NCI-H226 (cell line): ENCODE measurements at regions not wholly inside any gene's neighbourhood (a gene's known extent, or its start where the extent isn't known, plus 50 kb on each side); places are given as distances from the start of the nearest gene placed in this dataset.
A peak's percentile ranks its signal among the peaks of the same experiment; 100 is the strongest.

ENCODE experiments used
- DNase-seq: peaks from one replicate; pipeline ENCODE4 v3.0.0-alpha.2; 2015

- DNase-seq, result no peak
Observed at GRCh38 chr2:234834228-234834923, 117.4 kb upstream of the SH3BP4 start.

GRCh38 chr2:234830853-234831252 is 121.0 kb upstream of the SH3BP4 start:
- no peak for DNase-seq

GRCh38 chr2:234829074-234829455 is 122.8 kb upstream of the SH3BP4 start:
- no peak for DNase-seq

GRCh38 chr2:234828382-234829073 is 123.3 kb upstream of the SH3BP4 start:
- peak; percentile 70 for DNase-seq

- DNase-seq, result no peak
Observed at GRCh38 chr2:234827096-234827860, 124.5 kb upstream of the SH3BP4 start.

- DNase-seq, result peak; percentile 12
Observed at GRCh38 chr2:234826681-234827080, 125.1 kb upstream of the SH3BP4 start.

- no peak for DNase-seq
Observed at GRCh38 chr2:234825616-234826015, 126.2 kb upstream of the SH3BP4 start.

GRCh38 chr2:234823877-234824376 is 127.9 kb upstream of the SH3BP4 start:
- DNase-seq, result peak; percentile 53

- no peak for DNase-seq
Observed at GRCh38 chr2:234823196-234823876, 128.5 kb upstream of the SH3BP4 start.

- DNase-seq, result peak; percentile 54
Observed at GRCh38 chr2:234821946-234822475, 129.8 kb upstream of the SH3BP4 start.

- no peak for DNase-seq
Observed at GRCh38 chr2:234818937-234819336, 132.9 kb upstream of the SH3BP4 start.

- no peak for DNase-seq
Observed at GRCh38 chr2:234816491-234816890, 135.3 kb upstream of the SH3BP4 start.

GRCh38 chr2:234816056-234816455 is 135.8 kb upstream of the SH3BP4 start:
- no peak for DNase-seq

- DNase-seq, result no peak
Observed at GRCh38 chr2:234814374-234814773, 137.4 kb upstream of the SH3BP4 start.

- DNase-seq, result no peak
Observed at GRCh38 chr2:234812851-234813250, 139.0 kb upstream of the SH3BP4 start.

- DNase-seq, result no peak
Observed at GRCh38 chr2:234808907-234809306, 142.9 kb upstream of the SH3BP4 start.

GRCh38 chr2:234806818-234807217 is 145.0 kb upstream of the SH3BP4 start:
- no peak for DNase-seq

- no peak for DNase-seq
Observed at GRCh38 chr2:234805836-234806235, 146.0 kb upstream of the SH3BP4 start.

GRCh38 chr2:234804704-234805103 is 147.1 kb upstream of the SH3BP4 start:
- DNase-seq, result no peak

GRCh38 chr2:234802845-234803171 is 149.0 kb upstream of the SH3BP4 start:
- no peak for DNase-seq

- no peak for DNase-seq
Observed at GRCh38 chr2:234802071-234802844, 149.6 kb upstream of the SH3BP4 start.
